H1 (cell line): ENCODE measurements at regions not wholly inside any gene's neighbourhood (a gene's known extent, or its start where the extent isn't known, plus 50 kb on each side); places are given as distances from the start of the nearest gene placed in this dataset.

Experiments
- CTCF ChIA-PET: fragments of 300-600 bp; sonication (Branson Sonifier 250); formaldehyde crosslinking; loops from one replicate; lab custom pipeline; 2021; ENCODE audit not compliant: partially characterized antibody; lab: Charles Lee
- POLR2A ChIA-PET: fragments of 300-600 bp; sonication (Branson Sonifier 250); formaldehyde crosslinking; loops from one replicate; lab custom pipeline; 2021; ENCODE audit warnings: inconsistent platforms; ENCODE audit not compliant: partially characterized antibody; lab: Charles Lee
- DNase-seq, 2 experiments: peaks; one replicate each; pipeline versions ENCODE4 v3.0.0 to v3.0.0-alpha.2; 2010 to 2022; ENCODE audit warnings: low spot score in 2 of 2, low read depth in 1 of 2, mixed read lengths in 1 of 2
- FAIRE-seq: peaks from 2 replicates; lab custom pipeline; 2011; peaks lifted over from hg19 to GRCh38; lab: Jason Lieb, UNC
- H2AFZ ChIP-seq: 2 replicates; pipeline ENCODE4 v1.8.1; 2012; ENCODE audit warnings: low read length, inconsistent platforms
- H2AK5ac ChIP-seq: 2 replicates; pipeline ENCODE4 v1.6.1; 2013; ENCODE audit warnings: low read depth, low read length
- H2BK120ac ChIP-seq: replicated peaks from 2 replicates; pipeline ENCODE3; 2013; ENCODE audit warnings: low read depth, low read length, inconsistent platforms
- H2BK12ac ChIP-seq: 2 replicates; pipeline ENCODE4 v1.6.1; 2013; ENCODE audit warnings: low read depth, low read length
- H2BK15ac ChIP-seq: 2 replicates; pipeline ENCODE4 v1.6.1; 2013; ENCODE audit warnings: low read length
- H2BK20ac ChIP-seq: 2 replicates; pipeline ENCODE4 v1.6.1; 2013; ENCODE audit warnings: low read length
- H2BK5ac ChIP-seq: 2 replicates; pipeline ENCODE4 v1.6.1; 2013; ENCODE audit warnings: low read depth, low read length
- H3K14ac ChIP-seq: 2 replicates; pipeline ENCODE4 v1.6.1; 2013; ENCODE audit warnings: inconsistent platforms; ENCODE audit not compliant: insufficient read length
- H3K18ac ChIP-seq: 2 replicates; pipeline ENCODE4 v1.6.1; 2013; ENCODE audit warnings: low read length; ENCODE audit errors: extremely low read depth
- H3K23ac ChIP-seq: 2 replicates; pipeline ENCODE4 v1.6.1; 2013; ENCODE audit warnings: inconsistent platforms; ENCODE audit not compliant: insufficient read length
- H3K23me2 ChIP-seq: 2 replicates; pipeline ENCODE4 v1.6.1; 2013; ENCODE audit warnings: low read depth, low read length
- H3K27ac ChIP-seq: 2 replicates; pipeline ENCODE4 v1.6.1; 2011; ENCODE audit warnings: low read depth, low read length, inconsistent platforms
- H3K27me3 ChIP-seq, 4 experiments: replicated peaks in 1 of 4; 1 replicate in 1 of 4; 2 replicates in 3 of 4; pipeline versions ENCODE4 v1.6.1 to v1.8.1; 2011 to 2013; ENCODE audit warnings: low read length in 3 of 4, mild to moderate bottlenecking in 3 of 4, inconsistent platforms in 2 of 4, mixed read lengths in 2 of 4, moderate library complexity in 1 of 4; ENCODE audit not compliant: control insufficient read depth in 3 of 4, insufficient read depth in 3 of 4; ENCODE audit errors: extremely low read depth in 1 of 4
- H3K36me3 ChIP-seq, 4 experiments: 2 replicates each; pipeline versions ENCODE4 v1.6.1 to v1.8.1; 2011 to 2013; ENCODE audit warnings: mild to moderate bottlenecking in 4 of 4, low read length in 3 of 4, moderate library complexity in 2 of 4, control low read depth in 1 of 4, inconsistent platforms in 1 of 4; ENCODE audit not compliant: insufficient read depth in 4 of 4, control insufficient read depth in 2 of 4
- H3K4ac ChIP-seq: replicated peaks from 2 replicates; pipeline ENCODE3; 2013; ENCODE audit warnings: low read length, low read depth, mixed read lengths, inconsistent platforms; ENCODE audit not compliant: insufficient read length
- H3K4me1 ChIP-seq, 4 experiments: replicated peaks in 1 of 4; 1 replicate in 1 of 4; 2 replicates in 3 of 4; pipeline versions ENCODE4 v1.6.1 to v1.8.1; 2011 to 2013; ENCODE audit warnings: low read length in 3 of 4, inconsistent platforms in 2 of 4, mixed read lengths in 1 of 4; ENCODE audit not compliant: insufficient read depth in 4 of 4, control insufficient read depth in 3 of 4
- H3K4me2 ChIP-seq, 2 experiments: 2 replicates each; pipeline versions ENCODE4 v1.6.1 to v1.8.1; 2011 to 2013; ENCODE audit warnings: low read depth in 2 of 2, low read length in 2 of 2, control low read depth in 1 of 2, inconsistent platforms in 1 of 2, mild to moderate bottlenecking in 1 of 2; ENCODE audit not compliant: insufficient read depth in 1 of 2
- H3K4me3 ChIP-seq, 4 experiments: fragments of 200-600, 300-600 bp in 1 of 4; sonication (generic), shearing (Covaris generic), sonication (Bioruptor Twin) in 1 of 4; 2 replicates each; pipeline versions ENCODE4 v1.5.1 to v1.8.1; 2011 to 2016; ENCODE audit warnings: low read length in 4 of 4, low read depth in 3 of 4, control low read depth in 2 of 4, inconsistent platforms in 2 of 4, mild to moderate bottlenecking in 2 of 4, mixed read lengths in 1 of 4, moderate library complexity in 1 of 4; ENCODE audit not compliant: insufficient read depth in 2 of 4; ENCODE audit errors: extremely low read depth in 1 of 4
- H3K56ac ChIP-seq: replicated peaks from 2 replicates; pipeline ENCODE3; 2013; ENCODE audit warnings: low read depth, mild to moderate bottlenecking, mixed read lengths, low read length, inconsistent platforms; ENCODE audit not compliant: insufficient read length
- H3K79me1 ChIP-seq: 2 replicates; pipeline ENCODE4 v1.6.1; 2013; ENCODE audit warnings: low read depth, low read length, control low read depth
- H3K79me2 ChIP-seq, 2 experiments: 2 replicates each; pipeline versions ENCODE4 v1.6.1 to v1.8.1; 2012 to 2013; ENCODE audit warnings: low read length in 2 of 2, mild to moderate bottlenecking in 2 of 2, inconsistent platforms in 1 of 2; ENCODE audit not compliant: insufficient read depth in 2 of 2, control insufficient read depth in 1 of 2
- H3K9ac ChIP-seq, 4 experiments: replicated peaks in 1 of 4; 1 replicate in 1 of 4; 2 replicates in 3 of 4; pipeline versions ENCODE4 v1.6.1 to v1.8.1; 2011 to 2013; ENCODE audit warnings: low read depth in 3 of 4, low read length in 3 of 4, control low read depth in 2 of 4, mild to moderate bottlenecking in 2 of 4, moderate library complexity in 2 of 4, inconsistent platforms in 1 of 4; ENCODE audit errors: extremely low read depth in 1 of 4
- H3K9me3 ChIP-seq, 2 experiments: 2 replicates each; pipeline versions ENCODE4 v1.6.1 to v1.8.1; 2012 to 2013; ENCODE audit warnings: mild to moderate bottlenecking in 2 of 2, moderate library complexity in 2 of 2, control low read depth in 1 of 2, inconsistent platforms in 1 of 2, low read depth in 1 of 2, low read length in 1 of 2, mixed read lengths in 1 of 2; ENCODE audit not compliant: insufficient read depth in 2 of 2
- H4K20me1 ChIP-seq, 2 experiments: replicated peaks in 1 of 2; 2 replicates each; pipeline versions ENCODE3 to v1.8.1; 2011 to 2013; ENCODE audit warnings: inconsistent platforms in 2 of 2, low read length in 2 of 2, mild to moderate bottlenecking in 1 of 2; ENCODE audit not compliant: insufficient read depth in 2 of 2, control insufficient read depth in 1 of 2
- H4K5ac ChIP-seq: 2 replicates; pipeline ENCODE4 v1.6.1; 2013; ENCODE audit warnings: low read length, low read depth, mixed read lengths, inconsistent platforms; ENCODE audit not compliant: insufficient read length
- H4K8ac ChIP-seq: 2 replicates; pipeline ENCODE4 v1.8.0; 2013; ENCODE audit warnings: mild to moderate bottlenecking, moderate library complexity, low read length, inconsistent platforms; ENCODE audit not compliant: insufficient read depth; ENCODE audit errors: extremely low read depth
- H4K91ac ChIP-seq: replicated peaks from 2 replicates; pipeline ENCODE3; 2013; ENCODE audit warnings: low read length, mixed read lengths, inconsistent platforms; ENCODE audit not compliant: insufficient read length
- ASH2L ChIP-seq: fragments of 200-600, 300-600 bp; sonication (generic); IDR thresholded peaks from one replicate; pipeline ENCODE4 v1.7.1; 2017; ENCODE audit warnings: low read length
- ATF2 ChIP-seq: IDR thresholded peaks from 2 replicates; pipeline ENCODE4 v1.6.1; 2012; ENCODE audit warnings: low read length, inconsistent platforms
- FOSL1 ChIP-seq: IDR thresholded peaks from 2 replicates; pipeline ENCODE4 v1.6.1; 2011; ENCODE audit warnings: mild to moderate bottlenecking, low read depth, low read length, moderate library complexity; ENCODE audit not compliant: insufficient read depth
- GABPA ChIP-seq: IDR thresholded peaks from 2 replicates; pipeline ENCODE4 v1.6.1; 2011; ENCODE audit warnings: mild to moderate bottlenecking, low read length, moderate library complexity, borderline replicate concordance; ENCODE audit not compliant: insufficient read depth
- KDM4A ChIP-seq: IDR thresholded peaks from one replicate; pipeline ENCODE4 v1.7.1; 2012; ENCODE audit warnings: low read depth, mild to moderate bottlenecking, moderate library complexity, low read length, inconsistent platforms; ENCODE audit not compliant: severe bottlenecking
- KDM5A ChIP-seq: fragments of 200-600 bp; IDR thresholded peaks from 2 replicates; pipeline ENCODE4 v1.7.1; 2012; ENCODE audit warnings: mild to moderate bottlenecking, low read length, inconsistent platforms, mixed read lengths
- MAFK ChIP-seq: IDR thresholded peaks from 2 replicates; pipeline ENCODE4 v1.6.1; 2012; ENCODE audit warnings: low read depth, mild to moderate bottlenecking, improper control_type of control experiment, low read length
- MAX ChIP-seq: IDR thresholded peaks from 2 replicates; pipeline ENCODE4 v1.6.1; 2012; ENCODE audit warnings: inconsistent platforms
- RAD21 ChIP-seq, 2 experiments: IDR thresholded peaks in 1 of 2; conservative IDR thresholded peaks in 1 of 2; 2 replicates each; pipeline ENCODE4 v1.6.1; 2011; ENCODE audit warnings: low read depth in 2 of 2, low read length in 2 of 2, improper control_type of control experiment in 1 of 2, inconsistent platforms in 1 of 2, mild to moderate bottlenecking in 1 of 2, moderate library complexity in 1 of 2
- RFX5 ChIP-seq: IDR thresholded peaks from 2 replicates; pipeline ENCODE4 v1.6.1; 2011; ENCODE audit warnings: low read depth, low read length, improper control_type of control experiment, borderline replicate concordance
- SIRT6 ChIP-seq: IDR thresholded peaks from one replicate; pipeline ENCODE4 v1.7.1; 2012; ENCODE audit warnings: low read length, inconsistent platforms
- SUZ12 ChIP-seq: fragments of 200-600 bp; sonication (generic); IDR thresholded peaks from 2 replicates; pipeline ENCODE4 v1.6.1; 2012; ENCODE audit warnings: mild to moderate bottlenecking, inconsistent platforms, low read length, moderate library complexity, mixed read lengths
- TAF1 ChIP-seq: IDR thresholded peaks from 2 replicates; pipeline ENCODE4 v1.6.1; 2011; ENCODE audit warnings: mild to moderate bottlenecking, low read depth, low read length
- WGBS, 2 experiments: shearing (Covaris generic) in 1 of 2; methylation state at CpG; one replicate each; pipeline versions ENCODE4 v1.1.6 to v1.1.7; 2013 to 2015; ENCODE audit warnings: low lambda C conversion rate in 2 of 2, mixed read lengths in 2 of 2, inconsistent platforms in 1 of 2, low coverage in 1 of 2, missing lambda C conversion rate in 1 of 2; ENCODE audit not compliant: insufficient replicate concordance in 2 of 2, insufficient coverage in 1 of 2, insufficient read length in 1 of 2; ENCODE audit errors: extremely low coverage in 1 of 2, missing lambda C conversion rate in 1 of 2; 5-methylcytosine and 5-hydroxymethylcytosine counted together

- H2BK5ac ChIP-seq: no peak overlapping the region
- no peaks in the 10 kb centered on the region for H3K79me2 ChIP-seq
- H3K4me2 ChIP-seq: no peak overlapping the region
- no peaks in the 10 kb centered on the region for H3K23me2 ChIP-seq
- H3K4me1 ChIP-seq: peaks cover 0 to 7% (median 1%) of the 10 kb centered on the region in 4 experiments; a peak in 1 of 7 replicates
- H2AFZ ChIP-seq: no peak overlapping the region
- no peak overlapping the region for H3K56ac ChIP-seq
- H3K9me3 ChIP-seq: no peaks in the 10 kb centered on the region
- H3K23ac ChIP-seq: no peak overlapping the region
- no peaks in the 10 kb centered on the region for H3K79me1 ChIP-seq
- H3K18ac ChIP-seq: no peak overlapping the region
- H3K27me3 ChIP-seq: no peaks in the 10 kb centered on the region
- no peaks in the 10 kb centered on the region for H4K20me1 ChIP-seq
- H2AK5ac ChIP-seq: no peak overlapping the region
- no peak overlapping the region for H2BK15ac ChIP-seq
- POLR2A ChIA-PET: interaction anchor here (0.6 kb wide), 1 partner anchor 446 kb away, joined by 3 read pairs; no protein-coding TSS in a partner anchor
- no peak for DNase-seq
- no peak overlapping the region for H3K27ac ChIP-seq
- 69% methylated on average over 5 of the region's 5 CpGs; no CpG with 5 or more reads in 1 of the 2 experiments for WGBS, 2 experiments
- H2BK12ac ChIP-seq: no peak overlapping the region
- no peak overlapping the region for H3K4me3 ChIP-seq
- no peak overlapping the region for H4K5ac ChIP-seq
- H3K9ac ChIP-seq: no peak overlapping the region
- no peaks in the 10 kb centered on the region for H3K36me3 ChIP-seq
- no peak for FAIRE-seq
- no peak overlapping the region for H2BK120ac ChIP-seq
- no peak overlapping the region for H3K14ac ChIP-seq
- no peak overlapping the region for H2BK20ac ChIP-seq
- no peak overlapping the region for H4K8ac ChIP-seq
- H3K4ac ChIP-seq: no peak overlapping the region
- no peak overlapping the region for H4K91ac ChIP-seq
- CTCF ChIA-PET: interaction anchor here (0.7 kb wide), 1 partner anchor 386 kb away, joined by 3 read pairs; no protein-coding TSS in a partner anchor
- TF ChIP-seq KDM5A (no peak), TAF1 (no peak), SIRT6 (no peak), FOSL1 (no peak), MAFK (no peak), RAD21 (IDR thresholded peaks at IDR 0.05 in 1 of 2, conservative IDR thresholded peaks at IDR 0.05 in 1 of 2; ENCODE audit: low read depth in 2 of 2, low read length in 2 of 2) (no peak), KDM4A (no peak), RFX5 (no peak), MAX (no peak), ATF2 (no peak), ASH2L (no peak), GABPA (no peak), SUZ12 (no peak)
These were observed 413.5 kb downstream of the NFIB start for GRCh38 chr9:13900449-13900848.
